8988T (cell line): ENCODE measurements at regions not wholly inside any gene's neighbourhood (a gene's known extent, or its start where the extent isn't known, plus 50 kb on each side); places are given as distances from the start of the nearest gene placed in this dataset.
"Not testable (repeated sequence)": the region's sequence is repeated elsewhere in the genome, so short reads cannot be mapped to it uniquely, and the experiment has no call there.

Source experiments
- DNase-seq: peaks from one replicate; pipeline ENCODE4 v3.0.0; 2011

GRCh38 chr6:137933696-137934095, 66.6 kb downstream of the TNFAIP3 start:
- no peak for DNase-seq

GRCh38 chr6:137936798-137937197, 69.7 kb downstream of the TNFAIP3 start:
- no peak for DNase-seq

- DNase-seq = no peak
These were observed 70.8 kb downstream of the TNFAIP3 start for GRCh38 chr6:137937834-137938233.

DNA sequence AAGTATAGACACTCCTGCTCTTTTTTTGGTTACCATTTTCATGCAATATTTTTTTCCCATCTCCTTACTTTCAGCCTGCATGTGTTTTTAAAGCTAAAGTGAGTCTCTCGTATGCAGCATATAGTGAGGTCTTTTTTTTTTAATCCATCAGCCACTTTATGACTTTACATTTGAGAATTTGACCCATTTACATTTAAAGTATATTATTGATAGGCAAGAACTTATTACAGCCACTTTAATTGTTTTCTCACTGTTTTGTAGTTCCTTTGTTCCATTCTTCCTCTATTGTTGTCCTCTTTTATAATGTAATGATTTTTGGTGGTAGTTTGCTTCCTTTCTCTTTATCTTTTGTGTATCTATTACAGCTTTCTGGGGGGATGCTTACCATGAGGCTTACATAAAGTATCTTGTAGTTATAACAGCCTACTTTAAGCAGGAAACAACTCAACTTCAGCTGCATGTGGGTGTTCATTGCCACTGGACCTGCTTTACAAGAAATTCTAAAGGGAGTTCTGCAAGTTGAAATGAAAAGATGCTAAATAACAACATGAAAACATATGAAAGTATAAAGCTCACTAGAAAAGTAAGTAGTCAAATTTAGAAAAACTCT, 71.8 kb downstream of the TNFAIP3 start:
- no peak for DNase-seq

DNA sequence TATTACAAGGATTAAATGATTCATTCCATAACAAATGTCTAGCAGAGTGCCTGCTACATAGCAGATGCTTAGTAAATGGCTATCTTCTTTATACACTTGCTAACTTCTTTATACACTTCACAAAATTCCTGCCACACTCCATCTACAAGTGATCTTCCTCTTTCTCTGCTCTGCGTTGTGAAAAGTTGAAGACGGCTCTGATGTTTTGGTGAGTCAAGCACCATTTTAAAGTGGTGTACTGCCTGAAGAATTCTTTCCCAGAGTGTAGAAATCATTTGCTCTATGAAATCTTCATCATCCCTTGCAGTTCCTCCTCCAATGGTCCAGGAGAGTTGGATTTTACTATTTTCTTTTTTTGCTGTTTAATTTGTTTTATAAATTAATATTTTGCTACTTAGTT, 74.9 kb downstream of the TNFAIP3 start:
- no peak for DNase-seq

DNA sequence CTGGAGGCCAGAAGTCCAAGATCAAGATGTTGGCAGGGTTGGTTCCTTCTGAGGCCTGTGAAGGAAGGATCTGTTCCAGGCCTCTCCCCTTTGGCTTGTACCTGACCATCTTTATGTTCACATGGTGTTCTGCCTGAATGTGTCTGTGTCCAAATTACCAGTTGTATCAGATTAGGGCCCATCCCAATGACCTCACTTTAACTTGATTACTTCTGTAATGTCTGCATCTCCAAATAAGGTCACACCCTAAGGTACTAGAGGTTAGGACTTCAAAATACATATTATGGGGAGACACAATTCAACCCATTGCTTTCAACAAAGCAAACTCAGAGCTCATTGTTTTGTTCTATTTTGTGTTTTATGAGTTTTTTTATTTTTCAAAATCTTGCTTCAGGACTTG, 75.7 kb downstream of the TNFAIP3 start:
- DNase-seq = no peak

GRCh38 chr6:137944381-137944780, 77.3 kb downstream of the TNFAIP3 start:
- not testable (repeated sequence) for DNase-seq

DNA sequence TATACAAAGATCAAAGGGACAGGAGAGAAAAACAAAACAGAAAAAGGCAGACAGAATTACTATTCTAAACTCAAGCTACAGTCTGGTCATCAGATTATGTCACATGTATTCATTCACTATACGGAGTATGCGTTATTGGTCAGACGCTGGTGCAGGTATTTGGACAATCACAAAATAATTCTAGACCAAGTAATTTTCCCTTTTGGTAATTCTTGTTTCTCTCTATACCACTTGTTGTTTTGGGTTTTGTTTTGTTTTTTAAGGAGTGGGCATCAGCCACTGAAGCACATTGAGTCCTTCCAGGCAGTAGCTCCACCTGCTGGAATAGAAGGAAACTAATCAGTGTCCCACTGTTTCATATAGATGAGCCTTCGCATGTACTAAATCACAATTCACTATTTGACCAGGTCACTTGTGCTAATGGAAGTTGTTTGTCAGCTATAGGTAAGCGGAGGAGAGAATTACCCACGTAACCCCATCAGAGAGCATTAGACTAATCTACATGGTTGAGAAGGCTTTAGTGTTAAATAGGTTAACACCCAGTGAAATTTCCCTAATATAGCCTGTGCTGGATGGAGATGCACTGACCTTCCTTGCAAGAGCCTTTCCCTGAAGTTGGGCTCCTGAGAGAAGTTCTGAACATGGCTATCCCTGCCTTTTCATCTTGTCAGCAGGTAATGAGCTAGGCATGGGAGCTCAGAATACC, 77.9 kb downstream of the TNFAIP3 start:
- DNase-seq = no peak

DNA sequence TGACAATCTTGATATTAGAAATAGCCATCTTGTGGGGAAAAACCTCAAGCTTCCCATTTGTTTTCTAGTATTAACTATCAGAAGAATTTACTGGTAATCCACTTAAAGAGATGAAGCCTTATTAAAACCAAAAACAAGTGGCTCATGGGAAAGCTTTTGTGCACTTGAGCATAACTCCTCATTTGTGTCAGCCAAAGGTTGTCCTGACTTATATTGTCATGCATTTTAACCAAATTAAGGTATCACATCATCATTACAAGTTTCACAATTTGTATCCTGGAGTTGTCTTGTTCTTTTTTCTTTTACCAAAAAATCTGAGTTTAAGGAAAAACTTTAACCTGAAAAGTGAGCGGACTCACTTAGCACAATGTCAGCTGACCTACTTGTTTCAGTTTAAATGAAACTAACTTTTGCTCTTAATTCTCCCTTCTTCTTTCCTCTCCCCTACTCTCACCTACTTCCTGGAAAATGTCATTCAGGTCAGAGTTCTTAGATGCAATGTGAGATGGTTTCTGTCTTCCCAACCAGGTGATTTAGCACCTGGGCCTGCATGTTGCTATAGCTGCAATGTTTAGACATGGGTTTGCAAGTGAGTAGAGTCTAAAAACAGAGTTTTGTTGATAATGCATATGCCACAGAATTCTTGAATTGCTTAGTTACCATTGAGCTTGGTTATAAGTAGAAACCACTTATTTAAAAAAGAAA, 82.8 kb downstream of the TNFAIP3 start:
- no peak for DNase-seq

DNA sequence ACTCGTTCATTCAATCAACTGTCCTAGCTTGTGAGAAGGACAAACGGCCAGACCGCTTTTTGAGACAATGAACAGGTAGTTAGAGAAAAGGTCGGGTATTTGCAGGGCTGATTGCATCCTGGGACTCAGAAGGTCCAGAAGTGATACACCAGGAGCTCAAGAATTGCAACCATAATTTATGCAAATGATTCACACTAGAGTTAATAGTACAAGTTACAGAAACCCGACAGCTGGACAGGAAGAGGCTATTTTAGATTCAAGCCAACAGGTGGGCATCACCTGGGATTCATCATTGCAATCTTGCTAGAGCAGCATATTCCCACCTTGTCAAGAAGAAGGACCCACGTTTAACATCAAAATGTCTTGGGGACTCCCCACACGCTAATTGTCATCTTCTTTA, 83.5 kb downstream of the TNFAIP3 start:
- no peak for DNase-seq

DNA sequence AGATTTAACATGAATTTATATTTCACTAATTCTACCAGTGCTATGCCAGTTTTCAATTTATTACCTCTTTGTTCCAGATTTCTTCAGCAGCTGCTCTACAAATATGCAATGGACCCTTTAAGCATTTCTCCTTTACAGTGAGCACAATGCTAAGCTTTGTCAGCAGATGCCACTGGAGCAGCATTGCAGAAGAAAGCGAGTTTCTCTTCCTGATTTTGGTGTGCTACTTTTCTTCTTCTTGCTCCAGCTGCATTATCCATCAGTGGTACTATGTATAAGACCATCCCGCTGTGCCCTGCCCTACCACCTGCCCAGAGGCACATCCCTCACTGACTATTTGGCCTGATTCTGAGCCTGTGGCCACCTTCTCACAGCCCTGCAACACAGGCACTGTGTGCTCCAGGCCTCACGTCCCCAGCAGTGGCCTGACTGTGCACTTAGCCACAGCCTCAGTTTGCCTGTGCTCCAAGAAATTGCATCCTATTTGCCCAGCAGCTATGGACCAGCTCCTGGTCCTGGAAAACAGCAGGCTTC, 84.1 kb downstream of the TNFAIP3 start:
- no peak for DNase-seq

- no peak for DNase-seq
These were observed 85.2 kb downstream of the TNFAIP3 start for GRCh38 chr6:137952247-137952646.

DNA sequence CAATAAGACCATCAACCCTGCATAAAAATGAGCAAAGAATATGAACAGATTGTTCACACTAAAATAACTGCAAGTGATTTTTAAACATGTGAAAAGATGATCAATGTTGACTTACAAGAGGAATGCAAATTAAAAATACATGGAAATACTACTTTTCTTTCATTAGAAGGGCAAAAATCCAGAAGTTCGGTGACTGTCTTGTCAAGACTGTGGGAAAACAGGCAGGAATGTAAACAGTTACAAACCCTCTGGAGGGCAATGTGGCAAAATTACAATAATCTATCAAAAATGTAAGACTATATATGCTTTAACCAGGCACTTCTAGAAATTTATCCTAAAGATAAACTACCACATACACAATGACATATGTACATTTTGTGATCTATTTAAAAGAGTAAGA, 86.7 kb downstream of the TNFAIP3 start:
- DNase-seq = no peak

GRCh38 chr6:137954253-137954652, 87.2 kb downstream of the TNFAIP3 start:
- DNase-seq = no peak

- DNase-seq = no peak
These were observed 89.0 kb downstream of the TNFAIP3 start for GRCh38 chr6:137956098-137956488.

- no peak for DNase-seq
These were observed 90.4 kb downstream of the TNFAIP3 start for GRCh38 chr6:137957471-137957870.

GRCh38 chr6:137958811-137959565, 91.9 kb downstream of the TNFAIP3 start:
- DNase-seq = no peak

DNA sequence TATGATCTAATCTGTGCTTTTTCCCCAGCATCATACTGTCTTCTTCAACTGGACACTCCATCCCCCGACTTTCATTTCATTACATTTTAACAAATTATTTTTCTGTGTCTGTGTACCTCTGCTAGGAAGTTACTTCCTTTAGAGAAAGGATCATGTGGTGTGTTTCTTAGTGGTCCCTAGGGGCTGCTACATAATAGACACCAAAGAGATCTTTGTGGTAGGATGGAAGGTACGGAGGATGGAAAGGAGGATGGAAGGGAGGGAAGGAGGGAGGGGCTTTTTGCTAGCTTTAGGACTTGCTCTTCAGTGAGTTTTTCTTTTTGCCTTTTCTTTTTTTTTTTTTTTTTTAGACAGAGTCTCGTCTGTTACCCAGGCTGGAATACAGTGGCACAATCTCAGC, 95.7 kb downstream of the TNFAIP3 start:
- no peak for DNase-seq

DNA sequence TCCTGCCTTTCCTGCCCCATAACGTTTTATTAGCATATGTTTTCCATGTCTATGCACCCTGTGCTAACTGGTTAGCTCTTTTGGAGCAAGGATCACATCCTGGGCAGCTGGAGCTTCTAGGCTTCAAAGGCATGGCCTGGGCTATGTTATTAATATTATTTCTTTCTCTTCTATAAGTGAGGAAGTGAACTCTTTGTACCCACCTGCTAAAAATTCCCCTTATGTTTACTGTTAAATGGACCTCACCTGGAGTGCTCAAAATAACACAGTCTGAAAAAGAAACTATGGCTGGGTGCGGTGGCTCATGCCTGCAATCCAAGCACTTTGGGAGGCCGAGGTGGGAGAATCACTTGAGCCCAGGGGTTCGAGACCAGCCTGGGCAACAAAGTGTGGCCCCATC, 97.8 kb downstream of the TNFAIP3 start:
- DNase-seq = no peak

DNA sequence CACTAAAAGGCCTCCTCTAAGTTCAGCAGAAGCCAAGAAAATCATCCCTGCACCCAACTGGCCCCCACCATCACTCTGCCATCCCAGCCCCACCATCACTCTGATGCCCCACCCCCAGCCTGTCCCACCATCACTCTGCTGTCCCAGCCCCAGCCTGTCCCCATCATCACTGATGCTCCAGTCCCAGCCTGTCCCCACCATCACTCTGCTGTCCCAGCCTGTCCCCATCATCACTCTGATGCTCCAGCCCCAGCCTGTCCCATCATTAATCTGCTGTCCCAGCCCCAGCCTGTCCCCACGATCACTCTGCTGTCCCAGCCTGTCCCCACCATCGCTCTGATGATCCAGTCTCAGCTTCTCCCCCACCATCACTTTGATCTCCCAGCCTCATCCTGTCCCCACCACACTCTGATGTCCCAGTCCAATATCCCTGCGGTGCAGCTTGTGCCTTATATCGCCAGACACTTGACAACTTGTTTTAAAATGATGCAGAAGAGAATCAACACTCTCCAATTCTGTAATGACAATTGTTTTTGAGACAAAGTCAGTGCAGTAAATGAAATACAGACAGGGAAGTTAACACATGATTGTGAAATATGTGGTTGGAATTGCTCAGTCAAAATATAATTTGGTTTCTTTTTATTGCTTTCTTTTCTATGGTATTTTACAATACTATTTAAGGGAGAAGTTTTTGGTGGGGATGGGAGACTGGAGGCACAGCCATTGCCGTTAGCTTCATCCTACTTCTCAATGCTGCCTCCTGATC, 100.8 kb downstream of the TNFAIP3 start:
- DNase-seq = no peak

DNA sequence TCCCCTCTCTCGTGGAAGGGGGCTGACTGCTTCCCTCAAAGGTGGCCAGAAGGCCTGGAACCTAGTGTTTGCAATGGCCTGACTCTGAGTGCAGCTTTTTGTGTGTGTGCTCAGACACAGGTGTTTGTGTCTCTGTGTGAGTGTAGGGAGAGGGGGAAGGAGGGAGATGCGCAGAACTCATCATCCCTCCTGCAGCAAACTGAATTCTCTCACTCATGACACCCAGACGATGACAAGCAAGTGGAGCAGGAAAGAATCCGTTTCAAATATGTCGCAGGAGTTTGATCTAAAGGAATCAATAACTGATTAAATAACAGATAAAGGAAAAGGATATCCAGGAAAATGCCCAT, 101.4 kb downstream of the TNFAIP3 start:
- no peak for DNase-seq

DNA sequence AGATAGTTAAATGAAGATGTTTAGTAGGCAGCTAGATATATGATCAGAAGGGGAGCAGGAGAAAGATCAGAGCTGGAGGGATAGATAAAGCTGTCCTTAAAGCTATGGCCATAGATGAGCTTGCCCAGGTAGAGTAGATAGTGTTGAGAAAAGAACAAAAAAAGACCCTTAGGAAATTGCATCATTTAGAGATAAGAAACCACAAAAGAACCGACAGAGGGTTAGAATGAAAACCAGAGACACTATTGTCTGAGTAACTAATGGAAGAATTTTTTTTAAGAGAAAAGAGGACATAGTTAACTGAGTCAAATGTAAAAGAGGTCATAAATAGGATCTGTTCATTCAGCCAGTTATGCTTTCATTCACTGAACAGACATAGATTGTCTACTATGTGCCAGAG, 101.8 kb downstream of the TNFAIP3 start:
- DNase-seq = no peak

GRCh38 chr6:137969874-137970273, 102.8 kb downstream of the TNFAIP3 start:
- no peak for DNase-seq
